NCI-H1694 (cell line): ENCODE measurements at regions not wholly inside any gene's neighbourhood (a gene's known extent, or its start where the extent isn't known, plus 50 kb on each side); places are given as distances from the start of the nearest gene placed in this dataset.
"Not testable (repeated sequence)": the region's sequence is repeated elsewhere in the genome, so short reads cannot be mapped to it uniquely, and the experiment has no call there.

Experiments used
- DNase-seq: peaks from one replicate; lab custom pipeline; 2025; lab: John Stamatoyannopoulos, UW

DNA sequence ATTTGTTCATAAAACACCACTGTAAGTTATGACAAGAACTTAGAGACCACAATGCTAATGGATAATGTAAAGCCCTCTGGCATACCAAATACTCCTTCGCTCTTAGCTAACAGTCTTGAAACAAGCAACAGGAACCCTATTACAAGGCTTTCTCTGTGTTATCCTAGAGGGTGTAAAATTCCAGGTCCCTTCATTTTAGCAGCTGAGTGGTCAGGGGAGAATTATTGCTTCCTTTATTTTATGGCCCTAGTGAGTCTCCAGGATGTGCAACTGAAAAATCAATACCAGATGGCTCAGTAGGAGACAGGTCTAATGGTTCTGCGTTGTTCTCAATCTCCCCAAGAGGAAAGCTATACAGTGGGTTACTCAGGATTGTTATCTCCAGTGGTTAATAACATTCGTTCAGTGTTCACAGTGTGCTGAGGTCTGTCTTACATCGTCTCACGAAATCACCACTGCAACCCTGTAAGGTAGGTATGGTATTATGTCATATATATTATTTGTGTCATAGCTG lies 172.7 kb upstream of the CNOT2 start:
- no peak for DNase-seq

DNA sequence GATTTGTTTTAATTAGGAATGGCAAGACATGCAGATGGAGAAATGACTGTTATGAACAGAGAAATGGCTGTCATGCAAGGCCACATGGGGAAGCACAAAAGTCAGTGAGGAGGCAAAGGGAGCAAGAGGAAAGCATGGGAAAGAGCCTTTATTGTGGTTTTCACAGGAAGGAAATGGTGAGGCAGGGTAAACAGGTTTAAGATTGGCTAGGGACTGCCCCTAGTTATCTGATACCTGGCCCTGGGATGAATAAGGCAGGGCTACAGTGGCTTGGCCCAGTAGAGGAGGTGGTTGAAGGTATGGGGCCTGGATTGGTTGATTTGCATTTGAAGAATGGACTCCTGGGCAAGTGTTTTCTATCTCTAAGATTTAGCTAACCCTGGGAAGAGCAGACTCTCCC lies 168.7 kb upstream of the CNOT2 start:
- no peak for DNase-seq

DNA sequence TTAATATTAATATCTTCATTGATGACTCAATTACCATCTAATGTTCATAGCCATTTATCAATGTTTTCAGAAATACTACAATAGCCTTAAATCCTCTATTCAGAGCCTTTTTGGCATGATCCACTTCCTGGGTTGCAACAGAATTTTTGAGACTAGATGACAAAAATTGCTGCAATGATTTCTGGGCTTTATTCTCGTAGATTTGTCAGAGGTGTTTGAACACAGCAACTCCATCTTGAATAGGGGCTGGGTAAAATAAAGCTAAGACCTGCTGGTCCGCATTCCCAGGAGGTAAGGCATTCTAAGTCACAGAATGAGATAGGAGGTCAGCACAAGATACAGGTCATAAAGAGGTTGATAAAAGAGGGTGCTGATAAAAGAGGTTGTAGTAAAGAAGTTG lies 165.8 kb upstream of the CNOT2 start:
- no peak for DNase-seq

DNA sequence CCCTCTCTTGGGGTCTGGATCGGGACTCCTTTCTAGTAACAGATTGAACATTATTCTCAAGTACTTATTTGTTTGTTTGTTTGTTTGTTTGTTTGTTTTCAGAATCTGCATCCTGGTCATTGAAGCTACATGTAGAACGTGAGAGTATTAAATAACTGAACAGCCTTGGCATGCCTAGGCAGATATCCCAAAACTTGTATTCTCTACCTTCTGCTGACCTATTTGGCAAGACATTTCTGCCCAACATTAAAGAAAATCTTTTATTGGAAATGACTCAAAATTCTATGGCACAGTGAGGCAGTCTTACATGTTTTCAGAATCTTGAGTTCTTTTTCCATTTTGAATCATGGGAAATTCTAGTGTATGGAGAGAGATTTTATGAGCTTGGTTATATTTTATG lies 165.1 kb upstream of the CNOT2 start:
- DNase-seq = no peak

DNA sequence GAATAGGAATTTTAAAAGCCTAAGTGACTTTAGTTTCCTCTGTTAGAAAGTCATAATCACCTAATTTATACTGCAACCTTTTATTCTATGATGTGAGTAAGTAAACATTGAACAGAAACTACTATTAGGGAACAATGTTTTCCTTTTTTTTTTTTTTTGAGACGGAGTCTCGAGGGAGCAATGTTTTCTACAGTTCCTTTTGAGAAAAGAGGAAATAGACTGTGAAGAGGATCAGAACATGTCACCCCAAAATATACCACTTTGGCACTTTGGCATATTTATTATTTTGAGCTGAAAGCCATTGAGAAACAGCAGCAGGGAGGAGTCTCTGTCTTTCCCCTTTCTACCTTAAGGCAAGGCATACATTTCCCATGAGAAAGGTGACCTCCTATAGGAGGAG lies 162.7 kb upstream of the CNOT2 start:
- DNase-seq = no peak

DNA sequence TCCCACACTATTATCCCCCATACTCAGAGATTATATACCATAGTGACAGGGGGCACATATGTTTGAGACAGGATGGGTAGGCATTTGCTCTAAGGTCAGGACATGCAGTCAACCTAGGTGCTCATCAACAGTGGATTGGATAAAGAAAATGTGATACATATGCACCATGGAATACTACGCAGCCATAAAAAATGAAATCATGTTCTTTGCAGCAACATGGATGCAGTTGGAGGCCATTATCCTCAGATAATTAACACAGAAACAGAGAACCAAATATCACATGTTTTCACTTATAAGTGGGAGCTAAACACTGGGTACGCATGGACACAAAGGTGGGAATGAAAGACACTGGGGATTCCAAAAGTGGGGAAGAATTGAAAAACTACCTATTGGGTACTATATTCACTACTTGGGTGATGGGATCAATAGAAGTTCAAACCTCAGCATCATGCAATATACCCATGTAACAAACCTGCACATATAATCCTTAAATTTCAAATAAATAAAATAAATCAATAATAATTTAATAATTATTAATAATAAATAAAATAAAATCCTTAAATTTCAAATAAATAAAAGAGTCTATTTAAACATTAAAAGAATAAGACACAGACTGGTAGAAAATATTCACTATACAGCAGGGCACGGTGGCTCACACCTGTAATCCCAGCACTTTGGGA lies 160.1 kb upstream of the CNOT2 start:
- no peak for DNase-seq

DNA sequence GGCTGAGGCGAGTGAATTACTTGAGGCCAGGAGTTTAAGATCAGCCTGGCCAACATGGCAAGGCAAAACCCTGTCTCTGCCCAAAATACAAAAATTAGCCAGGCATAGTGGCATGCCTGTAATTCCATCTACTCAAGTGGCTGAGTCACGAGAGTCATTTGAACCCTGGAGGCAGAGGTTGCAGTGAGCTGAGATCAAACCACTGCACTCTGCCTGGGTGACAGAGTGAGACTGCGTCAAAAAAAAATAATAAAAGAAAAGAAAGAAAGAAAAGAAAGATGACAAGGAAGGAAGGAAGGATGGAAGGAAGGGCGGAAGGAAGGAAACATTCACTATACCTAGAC lies 159.6 kb upstream of the CNOT2 start:
- DNase-seq = no peak

DNA sequence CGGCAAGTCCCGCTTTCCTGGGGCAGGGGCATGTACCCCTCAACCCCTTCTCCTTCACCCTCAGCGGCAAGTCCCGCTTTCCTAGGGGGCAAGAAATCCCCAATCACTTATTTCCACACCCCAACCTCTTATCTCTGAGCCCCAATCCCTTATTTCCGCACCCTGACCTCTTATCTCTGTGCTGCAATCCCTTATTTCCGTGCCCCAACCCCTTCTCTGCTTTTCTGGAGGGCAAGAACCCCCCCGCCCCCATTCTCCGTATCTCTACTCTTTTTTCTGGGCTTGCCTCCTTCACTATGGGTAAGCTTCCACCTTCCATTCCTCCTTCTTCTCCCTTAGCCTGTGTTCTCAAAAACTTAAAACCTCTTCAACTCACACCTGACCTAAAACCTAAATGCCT lies 156.9 kb upstream of the CNOT2 start:
- DNase-seq = not testable (repeated sequence)

DNA sequence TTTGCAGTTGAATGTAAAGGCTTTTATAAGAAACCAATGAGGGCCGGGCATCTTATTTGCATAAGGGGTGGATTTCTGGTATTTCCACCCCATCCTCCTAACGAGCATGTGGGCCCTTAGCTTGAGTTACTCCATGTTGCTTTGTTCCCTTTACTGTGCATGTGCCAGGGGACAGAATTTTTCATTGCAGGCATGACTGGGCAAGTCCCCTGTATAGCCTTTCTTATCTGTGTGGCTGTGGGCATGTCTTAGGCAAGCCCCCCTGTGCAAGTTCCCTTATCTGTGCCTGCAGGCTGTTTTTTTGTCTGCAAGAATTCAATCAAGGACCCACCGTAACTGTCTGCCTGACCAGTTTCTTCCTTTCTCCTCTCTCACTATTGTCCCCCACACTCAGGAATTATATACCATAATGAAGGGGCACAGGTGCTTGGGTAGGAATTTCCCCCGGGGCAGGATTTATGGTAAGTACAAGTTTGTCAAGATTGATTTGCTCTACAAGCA lies 152.2 kb upstream of the CNOT2 start:
- no peak for DNase-seq

DNA sequence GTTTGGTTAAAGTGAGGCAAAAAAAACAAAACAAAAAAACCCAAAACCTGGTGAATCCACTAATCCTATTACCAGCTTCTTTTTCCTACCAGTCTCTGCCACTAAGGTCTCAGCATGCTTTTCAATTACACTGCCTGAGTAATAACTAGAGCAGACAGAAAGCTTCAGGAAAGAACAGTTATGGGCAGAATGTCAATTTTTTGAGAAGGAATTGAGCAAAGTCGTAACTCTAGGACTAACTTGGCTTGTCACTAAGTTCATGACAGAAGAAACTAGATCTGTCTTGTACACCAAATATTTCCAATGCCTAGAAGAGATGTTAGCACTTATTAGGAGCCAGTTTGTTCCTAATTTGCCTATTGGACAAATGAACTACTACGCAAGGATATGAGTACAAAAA lies 148.8 kb upstream of the CNOT2 start:
- DNase-seq = no peak

DNA sequence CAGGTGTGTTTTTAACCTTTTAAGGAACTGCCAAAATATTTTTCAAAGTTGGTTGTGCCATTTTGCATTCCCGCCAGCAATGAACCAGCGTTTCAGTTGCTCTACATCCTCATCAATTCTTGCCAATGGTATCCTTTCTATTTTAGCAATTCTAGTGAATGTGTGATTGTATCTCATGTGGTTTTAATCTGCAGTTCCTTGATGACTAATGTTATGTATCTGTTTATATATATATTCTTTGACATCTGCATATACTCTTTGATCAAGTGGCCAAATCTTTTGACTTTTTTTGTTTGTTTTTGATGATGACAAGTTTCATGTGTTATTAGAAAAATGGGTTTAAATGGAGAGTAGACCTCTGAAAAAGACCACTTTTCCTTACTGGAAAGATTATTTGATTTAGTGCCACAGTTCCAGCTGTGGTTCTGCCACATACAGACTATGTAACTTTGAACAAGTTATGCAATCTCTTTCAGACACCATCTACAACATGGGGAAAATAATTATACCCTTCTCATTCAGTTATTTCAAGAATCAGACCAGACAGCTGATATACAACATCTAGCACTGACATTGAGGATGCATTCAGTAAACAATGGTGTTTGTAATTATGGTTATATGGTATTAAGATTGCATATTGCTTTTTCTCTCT lies 146.3 kb upstream of the CNOT2 start:
- no peak for DNase-seq

DNA sequence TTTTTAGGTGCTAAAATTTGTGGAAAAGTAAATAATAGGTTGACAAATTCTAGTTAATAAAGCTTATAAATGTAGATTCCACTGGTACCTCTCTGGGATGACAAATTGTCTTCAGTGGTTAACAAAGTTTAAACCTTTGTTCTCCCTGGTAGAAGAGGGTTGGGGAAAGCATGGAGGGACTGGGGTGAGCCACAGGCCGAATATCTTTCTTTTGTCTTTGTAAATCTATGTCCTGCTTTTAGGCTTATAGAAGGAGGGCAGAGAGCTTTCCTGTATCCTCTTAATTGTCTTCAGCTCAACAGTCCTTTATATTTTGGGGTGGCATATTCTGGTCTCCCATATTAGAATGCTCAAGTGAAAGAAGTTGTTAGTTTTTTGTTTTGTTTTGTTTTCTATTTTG lies 142.2 kb upstream of the CNOT2 start:
- DNase-seq = no peak

DNA sequence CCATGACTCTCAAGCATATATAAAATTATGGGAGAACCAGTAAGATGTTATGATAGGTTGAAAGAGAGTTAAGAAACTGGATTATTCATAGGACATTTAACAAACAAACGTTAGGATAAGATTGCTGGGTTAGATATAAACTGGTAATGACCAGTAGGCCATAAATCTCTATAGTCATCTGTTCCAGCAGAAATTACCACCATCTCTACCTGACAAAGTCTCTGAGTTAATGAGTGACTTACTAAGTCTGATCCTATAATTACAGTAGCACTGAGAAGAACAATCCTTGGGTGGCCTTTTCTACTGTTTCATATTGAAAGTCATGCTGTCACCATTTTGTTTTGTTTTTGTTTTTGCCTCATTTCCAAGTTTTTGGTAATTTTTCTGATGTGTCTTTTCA lies 136.9 kb upstream of the CNOT2 start:
- no peak for DNase-seq

DNA sequence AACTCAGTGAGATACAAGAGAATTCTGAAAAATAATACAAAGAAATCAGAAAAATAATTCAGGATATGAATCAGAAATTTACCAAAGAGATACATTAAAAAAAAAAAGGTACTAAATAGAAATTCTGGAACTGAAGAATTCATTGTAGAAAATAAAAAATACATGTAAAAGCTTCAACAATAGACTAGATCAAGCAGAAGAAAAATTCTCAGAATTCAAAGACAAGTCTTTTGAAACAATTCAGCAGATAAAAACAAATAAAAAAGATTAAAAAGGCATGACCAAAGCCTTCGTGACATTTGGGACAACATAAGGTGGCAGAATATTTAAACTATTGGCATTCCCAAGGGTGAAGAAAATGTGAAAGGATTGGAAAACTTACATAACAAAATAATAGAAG lies 133.1 kb upstream of the CNOT2 start:
- DNase-seq = peak; percentile 13

DNA sequence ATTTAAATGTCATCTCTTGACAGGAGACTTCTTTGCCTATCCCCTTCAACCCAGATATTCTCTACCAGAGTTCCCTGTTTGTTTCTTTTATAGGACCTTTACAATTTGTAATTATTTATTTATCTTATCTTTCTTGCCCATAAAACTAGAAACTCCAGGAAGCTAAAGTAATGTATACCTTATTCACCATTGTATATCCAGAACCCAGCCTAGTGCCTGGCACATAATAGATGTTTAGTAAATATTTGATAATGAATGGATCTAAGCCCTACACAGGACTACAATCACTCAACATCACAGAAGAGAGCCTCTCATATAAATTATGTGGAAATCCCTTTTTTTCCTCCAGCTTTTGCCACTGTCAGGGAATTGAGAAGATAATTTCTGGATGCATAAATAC lies 125.6 kb upstream of the CNOT2 start:
- DNase-seq = no peak

DNA sequence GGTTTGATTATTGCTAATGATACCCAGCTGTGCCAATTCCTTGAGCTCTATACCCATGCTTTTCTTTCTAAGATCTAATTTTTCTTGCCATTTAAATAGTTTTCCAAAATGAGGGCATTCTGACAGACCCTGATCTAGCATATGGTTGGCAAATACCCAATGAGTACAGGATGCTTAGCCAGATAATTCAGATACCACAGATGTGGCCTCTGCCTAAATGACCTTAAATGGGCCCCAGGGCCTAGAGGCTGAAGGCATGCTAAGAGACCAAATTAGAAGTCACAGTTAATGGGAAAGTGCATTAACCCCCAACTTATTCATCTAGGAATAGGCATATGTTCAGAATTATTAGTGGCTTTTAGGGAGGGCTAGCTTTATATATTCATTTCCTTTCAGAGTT lies 122.3 kb upstream of the CNOT2 start:
- peak; percentile 62 for DNase-seq

DNA sequence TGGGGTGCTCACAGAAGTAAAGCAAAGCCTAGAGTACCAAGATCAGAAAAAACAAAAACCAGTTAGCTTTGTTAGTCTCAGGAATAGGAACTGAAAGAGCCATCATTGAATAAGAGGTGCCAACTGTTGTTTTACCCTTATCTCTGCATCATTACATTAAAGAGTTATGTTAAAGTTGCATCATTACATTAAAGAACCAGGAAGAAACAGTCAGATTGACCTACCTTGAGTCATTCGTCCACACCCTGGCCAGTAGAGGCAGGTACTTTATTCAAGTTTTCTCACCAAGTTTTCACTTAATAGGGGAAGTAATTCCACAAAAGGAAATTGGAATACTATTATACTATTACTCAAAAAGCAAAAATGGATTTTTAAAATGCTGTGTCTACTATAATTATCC lies 121.7 kb upstream of the CNOT2 start:
- DNase-seq = no peak

DNA sequence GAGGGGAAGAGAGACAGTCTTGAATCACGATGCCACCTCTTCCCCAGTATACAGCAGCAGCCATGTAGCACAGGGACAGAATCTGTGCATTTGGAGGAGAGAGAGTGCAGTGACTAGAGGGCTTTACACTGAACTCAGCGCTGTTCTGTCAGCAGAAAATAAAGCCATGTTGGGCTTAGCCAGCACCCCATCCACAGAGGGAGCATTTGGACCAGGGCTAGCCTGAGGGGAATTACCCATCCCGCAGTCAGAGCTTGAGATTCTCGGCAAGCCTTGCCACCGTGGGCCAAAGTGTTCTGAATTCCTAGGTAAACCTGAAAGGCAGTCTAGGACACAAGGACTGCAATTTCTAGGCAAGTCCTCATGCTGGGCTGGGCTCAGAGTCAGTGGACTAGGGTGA lies 120.4 kb upstream of the CNOT2 start:
- no peak for DNase-seq

DNA sequence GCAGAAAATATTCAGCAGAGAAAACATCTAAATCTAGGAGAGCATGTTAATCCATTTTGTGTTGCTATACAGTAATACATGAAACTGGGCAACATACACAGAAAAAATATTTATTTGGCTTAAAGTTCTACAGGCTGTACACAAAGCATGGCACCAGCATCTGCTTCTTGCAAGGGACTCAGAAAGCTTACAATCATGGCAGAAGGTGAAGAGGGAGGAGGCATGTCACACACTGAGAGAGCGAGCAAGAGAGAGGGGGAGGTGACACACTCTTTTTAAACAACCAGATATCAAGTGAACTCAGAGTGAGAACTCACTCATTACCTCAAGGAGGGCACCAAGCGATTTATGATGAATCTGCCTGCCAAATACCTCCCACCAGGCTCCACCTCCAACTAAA lies 94.2 kb upstream of the CNOT2 start:
- DNase-seq = no peak

DNA sequence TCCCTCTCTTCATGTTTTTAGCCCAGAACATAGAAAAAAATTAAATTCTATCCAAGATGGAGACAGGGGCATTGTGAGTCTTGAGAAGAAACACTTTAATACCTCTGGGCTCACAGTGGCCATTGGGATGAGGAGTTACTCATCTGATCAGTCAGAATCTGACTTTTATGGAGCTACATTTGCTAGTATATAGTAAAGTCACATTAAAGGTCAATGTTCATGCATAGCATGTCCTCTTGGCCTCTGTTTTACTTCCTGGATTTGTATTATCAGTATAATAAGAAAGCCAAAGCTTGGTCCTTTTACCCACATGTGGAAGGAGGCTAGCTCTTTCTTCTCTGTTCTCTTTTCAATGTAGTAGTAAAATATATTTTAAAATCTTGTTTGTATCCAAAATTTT lies 93.6 kb upstream of the CNOT2 start:
- no peak for DNase-seq

DNA sequence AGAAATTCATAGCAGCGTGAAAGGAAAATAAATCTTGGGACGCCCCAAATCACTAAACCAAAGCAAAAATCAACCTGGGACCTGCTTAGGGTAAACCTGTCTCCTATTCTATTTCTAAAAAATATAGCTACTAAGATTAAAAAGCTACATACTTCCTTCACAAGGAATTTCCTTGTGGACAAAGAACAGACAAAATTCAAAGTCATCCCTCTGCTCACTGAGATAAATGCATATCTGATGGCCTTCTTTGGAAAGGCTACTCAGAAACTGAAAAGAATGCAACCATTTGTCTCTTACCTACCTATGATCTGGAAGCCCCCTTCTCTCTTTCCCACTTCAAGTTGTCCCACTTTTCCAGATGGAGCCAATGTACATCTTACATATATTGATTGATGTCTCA lies 93.0 kb upstream of the CNOT2 start:
- no peak for DNase-seq

DNA sequence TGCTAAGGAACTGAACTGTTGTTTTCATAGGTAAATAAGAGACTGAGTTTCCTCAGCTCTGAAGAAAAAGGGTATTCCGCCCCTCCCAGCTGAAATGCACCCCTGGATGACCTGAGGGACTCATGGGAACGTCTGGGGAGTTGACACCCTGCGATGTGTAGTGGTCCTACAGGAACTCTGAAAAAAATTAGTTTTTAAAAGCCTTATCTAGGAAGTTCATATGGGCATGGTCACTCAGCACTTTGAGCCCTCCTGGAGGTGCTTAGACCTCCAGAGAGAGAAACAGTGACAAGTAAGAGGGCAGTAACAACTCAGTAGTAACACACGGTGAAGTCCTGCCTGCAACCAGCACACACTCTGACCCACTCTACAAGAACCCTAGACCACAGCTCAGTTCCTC lies 91.2 kb upstream of the CNOT2 start:
- DNase-seq = no peak

DNA sequence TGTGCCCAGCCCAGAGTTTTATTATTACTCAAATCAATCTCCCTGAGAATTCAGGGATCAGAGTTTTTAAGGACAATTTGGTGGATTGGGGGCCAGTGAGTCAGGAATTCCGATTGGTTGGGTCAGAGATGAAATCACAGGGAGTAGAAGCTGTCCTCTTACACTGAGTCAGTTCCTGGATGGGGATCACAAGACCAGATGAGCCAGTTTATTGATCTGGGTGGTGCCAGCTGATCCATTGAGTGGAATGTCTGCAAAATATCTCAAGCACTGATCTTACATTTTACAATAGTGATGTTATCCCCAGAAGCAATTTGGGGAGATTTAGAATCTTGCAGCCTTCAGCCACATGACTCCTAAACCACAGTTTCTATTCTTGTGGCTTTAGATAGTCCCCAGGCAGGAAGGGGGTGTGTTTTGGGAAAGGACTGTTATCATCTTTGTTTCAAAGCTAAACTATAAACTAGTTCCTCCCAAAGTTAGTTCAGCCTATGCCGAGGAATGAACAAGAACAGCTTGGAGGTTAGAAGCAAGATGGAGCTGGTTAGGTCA lies 89.1 kb upstream of the CNOT2 start:
- no peak for DNase-seq
